Memory B cell (primary cell): ENCODE measurements at regions not wholly inside any gene's neighbourhood (a gene's known extent, or its start where the extent isn't known, plus 50 kb on each side); places are given as distances from the start of the nearest gene placed in this dataset.
"Not testable (repeated sequence)": the region's sequence is repeated elsewhere in the genome, so short reads cannot be mapped to it uniquely, and the experiment has no call there.

ENCODE experiments used
- ATAC-seq: fragments of 150-1000 bp; cut with Tn5 transposase; 2 replicates; pipeline ENCODE4 v1.10.0; 2021; ENCODE audit warnings: low read depth, mild to moderate bottlenecking, moderate library complexity
- DNase-seq, 2 donors: peaks; one replicate each; pipeline ENCODE4 v3.0.0; 2022; ENCODE audit warnings: low spot score in 2 of 2
- H3K27ac Mint-ChIP-seq: one replicate; pipeline ENCODE4 v1.8.0; 2022; ENCODE audit warnings: mild to moderate bottlenecking, moderate library complexity, mixed read lengths
- H3K27me3 Mint-ChIP-seq: one replicate; pipeline ENCODE4 v1.8.0; 2022; ENCODE audit warnings: mixed read lengths
- H3K36me3 Mint-ChIP-seq: one replicate; pipeline ENCODE4 v1.8.0; 2022; ENCODE audit warnings: mild to moderate bottlenecking, mixed read lengths
- H3K4me1 Mint-ChIP-seq: one replicate; pipeline ENCODE4 v1.8.0; 2022; ENCODE audit warnings: mixed read lengths
- H3K4me3 Mint-ChIP-seq: one replicate; pipeline ENCODE4 v1.8.0; 2022; ENCODE audit warnings: mild to moderate bottlenecking, moderate library complexity, mixed read lengths
- H3K9me3 Mint-ChIP-seq: one replicate; pipeline ENCODE4 v1.8.0; 2022; ENCODE audit warnings: mixed read lengths

DNA sequence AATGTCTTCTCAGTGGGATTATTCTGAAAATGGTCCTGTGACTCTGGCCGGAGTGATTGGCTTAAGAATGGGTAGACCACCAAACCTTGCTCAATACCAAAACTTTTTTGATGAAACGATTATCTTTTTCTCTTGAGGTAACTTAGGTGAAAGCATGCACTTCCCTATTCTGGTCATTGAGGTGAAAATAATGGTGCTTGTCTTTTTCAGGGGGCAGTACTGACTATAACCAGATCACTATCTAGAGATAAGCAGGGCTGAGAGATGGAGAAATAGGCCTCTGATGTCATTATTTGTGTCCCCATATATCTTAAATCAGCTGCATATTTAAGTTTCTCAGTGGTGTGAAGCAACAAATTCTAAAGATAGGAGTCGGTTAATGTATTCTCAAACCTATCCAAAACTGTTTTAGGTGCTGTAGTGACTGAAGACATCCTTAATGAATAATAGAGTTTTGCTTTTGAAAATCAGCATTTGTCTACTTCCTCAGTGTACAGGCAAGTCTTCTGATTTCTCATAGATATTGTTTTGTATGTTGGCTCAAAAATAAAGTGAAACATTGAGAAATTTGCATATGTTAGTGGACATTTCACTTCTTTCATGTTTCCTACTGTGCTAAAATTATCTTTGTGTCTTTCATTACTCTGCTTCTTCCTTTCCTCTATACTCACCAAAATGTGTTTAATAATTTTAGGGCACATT lies 735.3 kb upstream of the ADGRL4 start:
- Mint-ChIP-seq H3K9me3 (peaks cover 3% of the 10 kb centered on the region), H3K4me3 (peak overlapping the region; percentile 9), H3K27ac (peak overlapping the region; percentile 79), H3K27me3 (no peaks in the 10 kb centered on the region), H3K36me3 (no peaks in the 10 kb centered on the region), H3K4me1 (peaks cover 7% of the 10 kb centered on the region)
- peak; percentile 80 for ATAC-seq
- DNase-seq: no peak

DNA sequence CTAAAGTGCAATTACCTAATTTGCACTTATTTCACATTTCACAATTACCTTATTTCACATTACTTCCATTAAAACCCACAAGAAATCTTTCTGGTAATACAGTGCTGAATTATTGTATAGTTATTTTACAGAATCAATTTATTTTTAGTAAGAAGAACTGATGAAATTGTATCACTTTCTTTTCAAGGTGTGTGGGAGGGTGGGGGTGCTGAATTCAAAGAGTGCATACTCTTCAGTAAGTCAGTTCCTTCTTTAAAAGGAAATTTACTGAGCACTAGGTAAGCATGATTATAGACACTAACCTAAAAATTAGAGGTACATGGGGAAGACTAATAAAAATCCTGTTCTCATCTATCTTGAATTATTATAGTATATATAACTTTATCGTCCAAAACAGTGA lies 731.6 kb upstream of the ADGRL4 start:
- peaks cover 5% of the 10 kb centered on the region for H3K9me3 Mint-ChIP-seq
- no peaks in the 10 kb centered on the region for H3K27me3 Mint-ChIP-seq
- peaks cover 7% of the 10 kb centered on the region for H3K4me1 Mint-ChIP-seq
- ATAC-seq (no peak), DNase-seq (no peak)
- no peak overlapping the region for H3K4me3 Mint-ChIP-seq
- peaks cover 2% of the 10 kb centered on the region for H3K36me3 Mint-ChIP-seq
- H3K27ac Mint-ChIP-seq: no peak overlapping the region

DNA sequence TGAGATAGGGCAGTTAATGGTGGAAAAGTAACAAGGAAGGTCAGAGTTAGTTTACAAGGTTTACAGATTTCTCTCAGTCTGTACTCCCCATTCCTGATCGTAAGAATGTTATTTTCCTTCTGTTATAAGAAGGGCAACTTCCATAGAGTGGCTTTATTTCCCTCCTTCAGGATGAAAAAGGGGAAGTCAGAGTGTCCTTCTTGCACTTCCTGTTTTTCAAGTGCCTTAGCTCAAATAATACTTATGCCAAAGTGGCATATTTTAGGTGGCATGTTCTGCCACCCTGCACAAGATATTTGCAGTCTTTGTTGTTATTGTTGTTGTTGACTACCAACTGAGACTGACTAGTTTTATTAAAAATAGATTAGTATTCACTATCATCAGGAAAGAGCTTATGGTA lies 730.7 kb upstream of the ADGRL4 start:
- Mint-ChIP-seq H3K9me3 (peaks cover 5% of the 10 kb centered on the region), H3K36me3 (peaks cover 2% of the 10 kb centered on the region), H3K27ac (no peak overlapping the region), H3K4me3 (no peak overlapping the region), H3K4me1 (peaks cover 7% of the 10 kb centered on the region), H3K27me3 (no peaks in the 10 kb centered on the region)
- DNase-seq: no peak
- ATAC-seq: peak; percentile 52

GRCh38 chr1:79732950-79733349 lies 726.4 kb upstream of the ADGRL4 start:
- H3K4me1 Mint-ChIP-seq: no peaks in the 10 kb centered on the region
- H3K27ac Mint-ChIP-seq: no peak overlapping the region
- no peak overlapping the region for H3K4me3 Mint-ChIP-seq
- no peak for ATAC-seq
- peaks cover 3% of the 10 kb centered on the region for H3K9me3 Mint-ChIP-seq
- H3K36me3 Mint-ChIP-seq: peaks cover 2% of the 10 kb centered on the region
- H3K27me3 Mint-ChIP-seq: no peaks in the 10 kb centered on the region
- no peak for DNase-seq

- ATAC-seq (no peak), DNase-seq (no peak)
- Mint-ChIP-seq H3K9me3 (peaks cover 2% of the 10 kb centered on the region), H3K27ac (no peak overlapping the region), H3K36me3 (no peaks in the 10 kb centered on the region), H3K4me1 (no peaks in the 10 kb centered on the region), H3K4me3 (no peak overlapping the region), H3K27me3 (no peaks in the 10 kb centered on the region)
These were observed 720.4 kb upstream of the ADGRL4 start for GRCh38 chr1:79726911-79727310.

GRCh38 chr1:79726321-79726720 lies 719.8 kb upstream of the ADGRL4 start:
- H3K4me3 Mint-ChIP-seq: no peak overlapping the region
- no peaks in the 10 kb centered on the region for H3K27me3 Mint-ChIP-seq
- no peaks in the 10 kb centered on the region for H3K4me1 Mint-ChIP-seq
- H3K36me3 Mint-ChIP-seq: no peaks in the 10 kb centered on the region
- DNase-seq (no peak), ATAC-seq (no peak)
- peaks cover 2% of the 10 kb centered on the region for H3K9me3 Mint-ChIP-seq
- no peak overlapping the region for H3K27ac Mint-ChIP-seq

DNA sequence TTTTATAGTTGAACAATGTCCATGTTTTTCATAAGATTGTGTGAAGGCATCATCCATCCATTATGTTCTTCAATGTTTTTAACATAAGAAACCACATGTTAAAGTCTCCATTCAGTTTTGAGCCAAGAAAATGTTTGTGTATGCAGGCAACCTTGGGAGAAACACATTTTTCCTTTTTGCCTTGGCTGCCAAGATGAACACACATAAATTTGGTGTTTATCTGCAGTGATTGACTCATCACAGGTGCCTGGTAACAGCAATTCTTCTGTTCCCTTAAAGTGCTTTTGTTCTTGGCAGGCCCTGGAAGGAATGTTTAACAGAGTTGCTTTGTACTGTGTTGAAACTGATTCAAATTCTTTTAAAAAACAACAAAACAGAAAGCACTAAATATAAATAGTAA lies 709.9 kb upstream of the ADGRL4 start:
- Mint-ChIP-seq H3K4me1 (peaks cover 14% of the 10 kb centered on the region), H3K27ac (no peak overlapping the region), H3K36me3 (peaks cover 14% of the 10 kb centered on the region), H3K27me3 (no peaks in the 10 kb centered on the region), H3K9me3 (peaks cover 7% of the 10 kb centered on the region), H3K4me3 (no peak overlapping the region)
- ATAC-seq (no peak), DNase-seq (no peak)

DNA sequence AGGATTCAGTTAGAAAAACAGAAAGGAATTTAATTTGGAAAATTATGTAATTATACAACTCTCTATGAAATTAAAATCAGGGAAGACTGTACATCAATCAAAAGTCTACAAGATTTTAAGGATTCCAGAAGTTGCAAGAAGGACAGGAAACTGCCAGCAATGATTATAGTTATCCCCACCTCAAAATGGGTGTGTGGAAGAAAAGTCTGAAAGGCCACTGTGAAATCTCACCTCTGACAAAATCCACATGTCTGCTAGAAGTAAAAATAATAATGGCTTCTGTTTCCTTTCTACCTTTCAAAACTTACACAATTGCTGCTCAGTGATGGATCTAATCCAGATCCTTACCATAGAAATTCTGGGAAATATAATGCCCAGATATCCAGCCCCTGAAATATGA lies 708.1 kb upstream of the ADGRL4 start:
- Mint-ChIP-seq H3K9me3 (peaks cover under 1% of the 10 kb centered on the region), H3K4me1 (peaks cover 24% of the 10 kb centered on the region), H3K36me3 (peaks cover 9% of the 10 kb centered on the region), H3K27me3 (no peaks in the 10 kb centered on the region), H3K4me3 (no peak overlapping the region), H3K27ac (no peak overlapping the region)
- no peak for DNase-seq
- ATAC-seq: no peak

GRCh38 chr1:79711001-79711431 lies 704.5 kb upstream of the ADGRL4 start:
- Mint-ChIP-seq H3K9me3 (no peaks in the 10 kb centered on the region), H3K36me3 (peaks cover 2% of the 10 kb centered on the region), H3K4me3 (peak overlapping the region; percentile 62), H3K27me3 (no peaks in the 10 kb centered on the region), H3K4me1 (peaks cover 32% of the 10 kb centered on the region), H3K27ac (peak overlapping the region; percentile 99)
- ATAC-seq (peak; percentile 87), DNase-seq (peak in 1 of 2 donors; percentile 46)

GRCh38 chr1:79708646-79709265 lies 702.2 kb upstream of the ADGRL4 start:
- Mint-ChIP-seq H3K27me3 (no peaks in the 10 kb centered on the region), H3K9me3 (peaks cover 7% of the 10 kb centered on the region), H3K4me1 (peaks cover 41% of the 10 kb centered on the region), H3K27ac (peak overlapping the region; percentile 89), H3K36me3 (peaks cover 2% of the 10 kb centered on the region), H3K4me3 (peak overlapping the region; percentile 61)
- ATAC-seq (peak; percentile 52), DNase-seq (peak in 1 of 2 donors; percentile 7)

DNA sequence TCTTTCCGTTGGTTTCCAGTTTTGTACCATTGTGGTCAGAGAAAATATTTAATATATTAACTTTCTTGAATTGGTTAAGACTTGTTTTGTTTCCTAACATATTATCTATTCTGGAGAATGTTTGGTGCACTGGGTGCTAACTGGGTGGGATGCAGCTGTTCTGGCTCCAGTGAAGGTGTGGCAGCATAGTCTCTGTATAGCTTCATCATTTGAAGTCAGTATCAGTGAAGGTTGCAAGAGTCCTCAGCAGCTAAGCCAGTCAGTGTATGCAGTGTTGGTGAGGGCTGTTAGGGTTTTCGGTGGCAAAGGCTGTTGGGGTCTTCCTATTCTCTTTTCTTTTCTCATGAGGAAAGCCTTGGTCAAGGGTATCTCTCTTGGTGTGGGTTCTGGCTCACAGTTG lies 698.7 kb upstream of the ADGRL4 start:
- DNase-seq (no peak), ATAC-seq (no peak)
- Mint-ChIP-seq H3K27ac (peak overlapping the region; percentile 11), H3K36me3 (peaks cover 2% of the 10 kb centered on the region), H3K4me1 (peaks cover 23% of the 10 kb centered on the region), H3K27me3 (no peaks in the 10 kb centered on the region), H3K9me3 (peaks cover 11% of the 10 kb centered on the region), H3K4me3 (no peak overlapping the region)

GRCh38 chr1:79704067-79704466 lies 697.5 kb upstream of the ADGRL4 start:
- Mint-ChIP-seq H3K9me3 (peaks cover 15% of the 10 kb centered on the region), H3K4me3 (no peak overlapping the region), H3K27ac (no peak overlapping the region), H3K4me1 (peaks cover 19% of the 10 kb centered on the region), H3K36me3 (peaks cover 2% of the 10 kb centered on the region), H3K27me3 (no peaks in the 10 kb centered on the region)
- no peak for DNase-seq
- no peak for ATAC-seq

GRCh38 chr1:79702336-79702999 lies 695.9 kb upstream of the ADGRL4 start:
- H3K4me1 Mint-ChIP-seq: peaks cover 13% of the 10 kb centered on the region
- not testable (repeated sequence) for H3K27me3 Mint-ChIP-seq, ATAC-seq, H3K36me3 Mint-ChIP-seq, DNase-seq, H3K27ac Mint-ChIP-seq, H3K4me3 Mint-ChIP-seq
- peaks cover 15% of the 10 kb centered on the region for H3K9me3 Mint-ChIP-seq

- Mint-ChIP-seq H3K4me1 (no peaks in the 10 kb centered on the region), H3K4me3 (no peak overlapping the region), H3K27me3 (no peaks in the 10 kb centered on the region), H3K36me3 (no peaks in the 10 kb centered on the region), H3K27ac (no peak overlapping the region), H3K9me3 (peaks cover 4% of the 10 kb centered on the region)
- no peak for DNase-seq
- no peak for ATAC-seq
These were observed 688.6 kb upstream of the ADGRL4 start for GRCh38 chr1:79695138-79695537.
